ENCODE measurements at regions not wholly inside any gene's neighbourhood (a gene's known extent, or its start where the extent isn't known, plus 50 kb on each side); places are given as distances from the start of the nearest gene placed in this dataset.

DNA sequence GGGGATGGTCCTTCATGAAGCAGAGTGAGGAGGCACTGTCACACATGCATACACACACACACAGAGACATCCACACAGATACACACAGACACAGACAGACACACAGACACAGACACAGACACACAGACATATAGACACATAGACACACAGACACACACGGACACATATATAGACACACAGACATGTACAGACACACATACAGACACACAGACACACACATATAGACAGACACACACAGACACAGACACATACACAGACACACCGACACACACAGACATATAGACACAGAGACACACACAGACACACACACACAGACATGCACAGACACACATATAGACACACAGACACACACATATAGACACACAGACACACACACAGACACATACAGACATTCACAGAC, 173.9 kb downstream of the URI1 start (continued):
- TF ChIP-seq FOXM1 (IDR thresholded peaks at IDR 0.05; ENCODE audit: low read depth) (no peak), FOXM1 (CRISPR knock-in tag; IDR thresholded peaks at IDR 0.05; ENCODE audit: low read depth) (no peak), ARID3B (CRISPR knock-in tag; IDR thresholded peaks at IDR 0.05; ENCODE audit: borderline replicate concordance) (no peak), ZSCAN32 (CRISPR knock-in tag; IDR thresholded peaks at IDR 0.05) (no peak), DNMT1 (IDR thresholded peaks at IDR 0.05) (no peak), LCOR (CRISPR knock-in tag; IDR thresholded peaks at IDR 0.05) (no peak)
- TF ChIP-seq, protein P1, sequence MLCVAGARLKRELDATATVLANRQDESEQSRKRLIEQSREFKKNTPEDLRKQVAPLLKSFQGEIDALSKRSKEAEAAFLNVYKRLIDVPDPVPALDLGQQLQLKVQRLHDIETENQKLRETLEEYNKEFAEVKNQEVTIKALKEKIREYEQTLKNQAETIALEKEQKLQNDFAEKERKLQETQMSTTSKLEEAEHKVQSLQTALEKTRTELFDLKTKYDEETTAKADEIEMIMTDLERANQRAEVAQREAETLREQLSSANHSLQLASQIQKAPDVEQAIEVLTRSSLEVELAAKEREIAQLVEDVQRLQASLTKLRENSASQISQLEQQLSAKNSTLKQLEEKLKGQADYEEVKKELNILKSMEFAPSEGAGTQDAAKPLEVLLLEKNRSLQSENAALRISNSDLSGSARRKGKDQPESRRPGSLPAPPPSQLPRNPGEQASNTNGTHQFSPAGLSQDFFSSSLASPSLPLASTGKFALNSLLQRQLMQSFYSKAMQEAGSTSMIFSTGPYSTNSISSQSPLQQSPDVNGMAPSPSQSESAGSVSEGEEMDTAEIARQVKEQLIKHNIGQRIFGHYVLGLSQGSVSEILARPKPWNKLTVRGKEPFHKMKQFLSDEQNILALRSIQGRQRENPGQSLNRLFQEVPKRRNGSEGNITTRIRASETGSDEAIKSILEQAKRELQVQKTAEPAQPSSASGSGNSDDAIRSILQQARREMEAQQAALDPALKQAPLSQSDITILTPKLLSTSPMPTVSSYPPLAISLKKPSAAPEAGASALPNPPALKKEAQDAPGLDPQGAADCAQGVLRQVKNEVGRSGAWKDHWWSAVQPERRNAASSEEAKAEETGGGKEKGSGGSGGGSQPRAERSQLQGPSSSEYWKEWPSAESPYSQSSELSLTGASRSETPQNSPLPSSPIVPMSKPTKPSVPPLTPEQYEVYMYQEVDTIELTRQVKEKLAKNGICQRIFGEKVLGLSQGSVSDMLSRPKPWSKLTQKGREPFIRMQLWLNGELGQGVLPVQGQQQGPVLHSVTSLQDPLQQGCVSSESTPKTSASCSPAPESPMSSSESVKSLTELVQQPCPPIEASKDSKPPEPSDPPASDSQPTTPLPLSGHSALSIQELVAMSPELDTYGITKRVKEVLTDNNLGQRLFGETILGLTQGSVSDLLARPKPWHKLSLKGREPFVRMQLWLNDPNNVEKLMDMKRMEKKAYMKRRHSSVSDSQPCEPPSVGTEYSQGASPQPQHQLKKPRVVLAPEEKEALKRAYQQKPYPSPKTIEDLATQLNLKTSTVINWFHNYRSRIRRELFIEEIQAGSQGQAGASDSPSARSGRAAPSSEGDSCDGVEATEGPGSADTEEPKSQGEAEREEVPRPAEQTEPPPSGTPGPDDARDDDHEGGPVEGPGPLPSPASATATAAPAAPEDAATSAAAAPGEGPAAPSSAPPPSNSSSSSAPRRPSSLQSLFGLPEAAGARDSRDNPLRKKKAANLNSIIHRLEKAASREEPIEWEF (CRISPR knock-in tag; IDR thresholded peaks at IDR 0.05) = no peak

All from K562 (cell line).